ENCODE measurements at regions not wholly inside any gene's neighbourhood (a gene's known extent, or its start where the extent isn't known, plus 50 kb on each side); places are given as distances from the start of the nearest gene placed in this dataset.

GRCh38 chr2:226583715-226584114, 215.9 kb downstream of the IRS1 start:
- H3K36me3 ChIP-seq (ENCODE audit: low read length) = no peaks in the 10 kb centered on the region
- H3F3A ChIP-seq (ENCODE audit: insufficient read depth) = no peaks in the 10 kb centered on the region
- H3K27me3 ChIP-seq (ENCODE audit: low read length) = no peaks in the 10 kb centered on the region
- H3K9ac ChIP-seq (ENCODE audit: low read length) = no peak overlapping the region
- H3K4me3 ChIP-seq (ENCODE audit: insufficient read depth, low read length, poor library complexity, severe bottlenecking) = no peak overlapping the region
- H3K4me2 ChIP-seq (ENCODE audit: low read depth, low read length, poor library complexity, severe bottlenecking) = no peak overlapping the region
- no peak for TF ChIP-seq EZH2phosphoT487 (conservative IDR thresholded peaks at IDR 0.05; ENCODE audit: low read length)
- TF ChIP-seq CTCF (IDR thresholded peaks at IDR 0.05; ENCODE audit: insufficient read depth, low read length, poor library complexity, severe bottlenecking) = no peak
- H2AFZ ChIP-seq (ENCODE audit: low read depth, low read length, severe bottlenecking) = no peak overlapping the region
- no peaks in the 10 kb centered on the region for H3K79me2 ChIP-seq (ENCODE audit: insufficient read depth, low read length)
- H3K9me3 ChIP-seq (ENCODE audit: insufficient read depth, low read length) = no peaks in the 10 kb centered on the region
- no peaks in the 10 kb centered on the region for H4K20me1 ChIP-seq (ENCODE audit: low read depth, low read length)
- no peak overlapping the region for H3K27ac ChIP-seq (ENCODE audit: low read depth, low read length)
- H3K9me2 ChIP-seq (replicated peaks; ENCODE audit: insufficient read depth, low read length) = no peaks in the 10 kb centered on the region

GRCh38 chr2:226581661-226582060, 218.0 kb downstream of the IRS1 start:
- no peak overlapping the region for H3K4me2 ChIP-seq (ENCODE audit: low read depth, low read length, poor library complexity, severe bottlenecking)
- no peak overlapping the region for H2AFZ ChIP-seq (ENCODE audit: low read depth, low read length, severe bottlenecking)
- no peaks in the 10 kb centered on the region for H3K79me2 ChIP-seq (ENCODE audit: insufficient read depth, low read length)
- H3K9ac ChIP-seq (ENCODE audit: low read length) = no peak overlapping the region
- no peaks in the 10 kb centered on the region for H3K9me2 ChIP-seq (replicated peaks; ENCODE audit: insufficient read depth, low read length)
- H3K27me3 ChIP-seq (ENCODE audit: low read length) = no peaks in the 10 kb centered on the region
- no peak overlapping the region for H3K27ac ChIP-seq (ENCODE audit: low read depth, low read length)
- H4K20me1 ChIP-seq (ENCODE audit: low read depth, low read length) = no peaks in the 10 kb centered on the region
- H3K9me3 ChIP-seq (ENCODE audit: insufficient read depth, low read length) = no peaks in the 10 kb centered on the region
- H3K36me3 ChIP-seq (ENCODE audit: low read length) = no peaks in the 10 kb centered on the region
- no peak overlapping the region for H3K4me3 ChIP-seq (ENCODE audit: insufficient read depth, low read length, poor library complexity, severe bottlenecking)
- TF ChIP-seq CTCF (IDR thresholded peaks at IDR 0.05; ENCODE audit: insufficient read depth, low read length, poor library complexity, severe bottlenecking) (no peak), EZH2phosphoT487 (conservative IDR thresholded peaks at IDR 0.05; ENCODE audit: low read length) (no peak)
- no peaks in the 10 kb centered on the region for H3F3A ChIP-seq (ENCODE audit: insufficient read depth)

GRCh38 chr2:226581004-226581403, 218.6 kb downstream of the IRS1 start:
- Histone ChIP-seq H4K20me1 (ENCODE audit: low read depth, low read length) (no peaks in the 10 kb centered on the region), H3K9ac (ENCODE audit: low read length) (no peak overlapping the region), H2AFZ (ENCODE audit: low read depth, low read length, severe bottlenecking) (no peak overlapping the region), H3K4me2 (ENCODE audit: low read depth, low read length, poor library complexity, severe bottlenecking) (no peak overlapping the region), H3K9me2 (replicated peaks; ENCODE audit: insufficient read depth, low read length) (no peaks in the 10 kb centered on the region), H3K27ac (ENCODE audit: low read depth, low read length) (no peak overlapping the region), H3K79me2 (ENCODE audit: insufficient read depth, low read length) (no peaks in the 10 kb centered on the region), H3K36me3 (ENCODE audit: low read length) (no peaks in the 10 kb centered on the region), H3K4me3 (ENCODE audit: insufficient read depth, low read length, poor library complexity, severe bottlenecking) (no peak overlapping the region), H3F3A (ENCODE audit: insufficient read depth) (no peaks in the 10 kb centered on the region), H3K27me3 (ENCODE audit: low read length) (no peaks in the 10 kb centered on the region), H3K9me3 (ENCODE audit: insufficient read depth, low read length) (no peaks in the 10 kb centered on the region)
- TF ChIP-seq CTCF (IDR thresholded peaks at IDR 0.05; ENCODE audit: insufficient read depth, low read length, poor library complexity, severe bottlenecking) (no peak), EZH2phosphoT487 (conservative IDR thresholded peaks at IDR 0.05; ENCODE audit: low read length) (no peak)
